ENCODE measurements at regions not wholly inside any gene's neighbourhood (a gene's known extent, or its start where the extent isn't known, plus 50 kb on each side); places are given as distances from the start of the nearest gene placed in this dataset.

DNA sequence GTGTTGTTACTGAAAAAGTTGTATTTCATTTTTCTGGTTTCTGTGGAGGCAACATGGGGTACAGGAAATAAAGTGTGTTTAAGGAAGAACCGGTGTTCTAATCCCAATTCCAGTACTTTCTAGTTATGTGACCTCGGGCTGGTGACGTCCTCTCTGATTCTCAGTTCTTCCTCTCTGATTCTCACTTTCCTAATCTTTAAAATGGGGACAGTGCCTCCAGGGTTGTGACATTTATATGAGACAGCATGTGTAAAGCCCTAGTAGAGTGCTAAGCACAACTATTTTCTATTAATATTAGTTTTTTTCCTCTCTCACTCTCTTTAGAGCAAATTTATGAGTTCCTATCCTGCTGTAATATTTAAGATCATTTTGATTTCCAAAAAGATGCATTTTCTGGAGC lies 50.9 kb upstream of the PTPDC1 start:
- Histone ChIP-seq H3K9me2 (ENCODE audit: insufficient read depth) (no peaks in the 10 kb centered on the region), H3K36me3 (ENCODE audit: control insufficient read depth in 1 of 2, insufficient read depth in 2 of 2, low read length in 2 of 2) (no peaks in the 10 kb centered on the region), H3K4me1 (ENCODE audit: control insufficient read depth in 1 of 2, insufficient read depth in 2 of 2, low read length in 2 of 2) (peaks cover 5 to 22% of the 10 kb centered on the region in 2 experiments; a peak in 3 of 4 replicates), H3K27ac (ENCODE audit: low read depth, low read length) (no peak overlapping the region), H3K9me3 (ENCODE audit: control insufficient read depth in 1 of 2, insufficient read depth in 1 of 2, low read depth in 1 of 2, low read length in 2 of 2) (no peaks in the 10 kb centered on the region), H3K27me3 (ENCODE audit: insufficient read depth, low read length) (no peaks in the 10 kb centered on the region), H3K4me3 (replicated peaks in 1 of 2; ENCODE audit: low read depth in 1 of 2, low read length in 2 of 2) (no peak overlapping the region), H2AFZ (ENCODE audit: low read depth, low read length, poor library complexity, severe bottlenecking) (no peak overlapping the region), H3K4me2 (ENCODE audit: low read length) (no peak overlapping the region), H3K79me2 (ENCODE audit: insufficient read depth, low read length) (no peaks in the 10 kb centered on the region; the same call in 1 of the 2 replicates), H3K9ac (ENCODE audit: low read length) (no peak overlapping the region), H4K20me1 (ENCODE audit: insufficient read depth) (no peaks in the 10 kb centered on the region)
- ChIA-PET RAD21 (ENCODE audit: low non-redundant PET in 1 of 2, low total read pairs in 2 of 2, uncharacterized antibody in 2 of 2, unreplicated experiment in 2 of 2) (no interaction called here), POLR2A (no interaction called here), CTCF (no interaction called here)
- TF ChIP-seq ZFX (IDR thresholded peaks at IDR 0.05): no peak
- no peak for TF ChIP-seq ZNF274 (IDR thresholded peaks at IDR 0.05; ENCODE audit: low read depth, low read length)
- no peak for TF ChIP-seq SIN3A (IDR thresholded peaks at IDR 0.05; ENCODE audit: low read depth)
- no peak for TF ChIP-seq EZH2 (IDR thresholded peaks at IDR 0.05)
- TF ChIP-seq, protein P1, sequence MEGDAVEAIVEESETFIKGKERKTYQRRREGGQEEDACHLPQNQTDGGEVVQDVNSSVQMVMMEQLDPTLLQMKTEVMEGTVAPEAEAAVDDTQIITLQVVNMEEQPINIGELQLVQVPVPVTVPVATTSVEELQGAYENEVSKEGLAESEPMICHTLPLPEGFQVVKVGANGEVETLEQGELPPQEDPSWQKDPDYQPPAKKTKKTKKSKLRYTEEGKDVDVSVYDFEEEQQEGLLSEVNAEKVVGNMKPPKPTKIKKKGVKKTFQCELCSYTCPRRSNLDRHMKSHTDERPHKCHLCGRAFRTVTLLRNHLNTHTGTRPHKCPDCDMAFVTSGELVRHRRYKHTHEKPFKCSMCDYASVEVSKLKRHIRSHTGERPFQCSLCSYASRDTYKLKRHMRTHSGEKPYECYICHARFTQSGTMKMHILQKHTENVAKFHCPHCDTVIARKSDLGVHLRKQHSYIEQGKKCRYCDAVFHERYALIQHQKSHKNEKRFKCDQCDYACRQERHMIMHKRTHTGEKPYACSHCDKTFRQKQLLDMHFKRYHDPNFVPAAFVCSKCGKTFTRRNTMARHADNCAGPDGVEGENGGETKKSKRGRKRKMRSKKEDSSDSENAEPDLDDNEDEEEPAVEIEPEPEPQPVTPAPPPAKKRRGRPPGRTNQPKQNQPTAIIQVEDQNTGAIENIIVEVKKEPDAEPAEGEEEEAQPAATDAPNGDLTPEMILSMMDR (IDR thresholded peaks at IDR 0.05 in 2 of 3, conservative IDR thresholded peaks at IDR 0.05 in 1 of 3; ENCODE audit: borderline replicate concordance in 1 of 3, insufficient read depth in 1 of 3, low read depth in 2 of 3, low read length in 2 of 3): no peak
- TF ChIP-seq TCF7L2 (IDR thresholded peaks at IDR 0.05; ENCODE audit: borderline replicate concordance, extremely low read depth, insufficient read depth, insufficient read length): no peak
- TF ChIP-seq, protein P2, sequence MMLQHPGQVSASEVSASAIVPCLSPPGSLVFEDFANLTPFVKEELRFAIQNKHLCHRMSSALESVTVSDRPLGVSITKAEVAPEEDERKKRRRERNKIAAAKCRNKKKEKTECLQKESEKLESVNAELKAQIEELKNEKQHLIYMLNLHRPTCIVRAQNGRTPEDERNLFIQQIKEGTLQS (IDR thresholded peaks at IDR 0.05): no peak
- no peak for TF ChIP-seq JUND (IDR thresholded peaks at IDR 0.05)
- no peak for TF ChIP-seq EZH2phosphoT487 (IDR thresholded peaks at IDR 0.05; ENCODE audit: borderline replicate concordance)
- TF ChIP-seq ELF1 (IDR thresholded peaks at IDR 0.05; ENCODE audit: borderline replicate concordance, low read depth): no peak
- no peak for TF ChIP-seq CBX3 (IDR thresholded peaks at IDR 0.05; ENCODE audit: low read depth)
- no peak for TF ChIP-seq FOSL1 (IDR thresholded peaks at IDR 0.05; ENCODE audit: low read depth)
- TF ChIP-seq, protein P3, sequence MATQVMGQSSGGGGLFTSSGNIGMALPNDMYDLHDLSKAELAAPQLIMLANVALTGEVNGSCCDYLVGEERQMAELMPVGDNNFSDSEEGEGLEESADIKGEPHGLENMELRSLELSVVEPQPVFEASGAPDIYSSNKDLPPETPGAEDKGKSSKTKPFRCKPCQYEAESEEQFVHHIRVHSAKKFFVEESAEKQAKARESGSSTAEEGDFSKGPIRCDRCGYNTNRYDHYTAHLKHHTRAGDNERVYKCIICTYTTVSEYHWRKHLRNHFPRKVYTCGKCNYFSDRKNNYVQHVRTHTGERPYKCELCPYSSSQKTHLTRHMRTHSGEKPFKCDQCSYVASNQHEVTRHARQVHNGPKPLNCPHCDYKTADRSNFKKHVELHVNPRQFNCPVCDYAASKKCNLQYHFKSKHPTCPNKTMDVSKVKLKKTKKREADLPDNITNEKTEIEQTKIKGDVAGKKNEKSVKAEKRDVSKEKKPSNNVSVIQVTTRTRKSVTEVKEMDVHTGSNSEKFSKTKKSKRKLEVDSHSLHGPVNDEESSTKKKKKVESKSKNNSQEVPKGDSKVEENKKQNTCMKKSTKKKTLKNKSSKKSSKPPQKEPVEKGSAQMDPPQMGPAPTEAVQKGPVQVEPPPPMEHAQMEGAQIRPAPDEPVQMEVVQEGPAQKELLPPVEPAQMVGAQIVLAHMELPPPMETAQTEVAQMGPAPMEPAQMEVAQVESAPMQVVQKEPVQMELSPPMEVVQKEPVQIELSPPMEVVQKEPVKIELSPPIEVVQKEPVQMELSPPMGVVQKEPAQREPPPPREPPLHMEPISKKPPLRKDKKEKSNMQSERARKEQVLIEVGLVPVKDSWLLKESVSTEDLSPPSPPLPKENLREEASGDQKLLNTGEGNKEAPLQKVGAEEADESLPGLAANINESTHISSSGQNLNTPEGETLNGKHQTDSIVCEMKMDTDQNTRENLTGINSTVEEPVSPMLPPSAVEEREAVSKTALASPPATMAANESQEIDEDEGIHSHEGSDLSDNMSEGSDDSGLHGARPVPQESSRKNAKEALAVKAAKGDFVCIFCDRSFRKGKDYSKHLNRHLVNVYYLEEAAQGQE (IDR thresholded peaks at IDR 0.05; ENCODE audit: low read depth): no peak
- no peak for TF ChIP-seq SP1 (IDR thresholded peaks at IDR 0.05; ENCODE audit: low read depth)
- TF ChIP-seq POLR2A (IDR thresholded peaks at IDR 0.05; ENCODE audit: borderline replicate concordance, extremely low read depth, insufficient read depth, insufficient read length): no peak
- TF ChIP-seq CEBPB (IDR thresholded peaks at IDR 0.05; ENCODE audit: low read depth): no peak
- no peak for TF ChIP-seq EGR1 (IDR thresholded peaks at IDR 0.05; ENCODE audit: low read depth)
- TF ChIP-seq, protein P4, sequence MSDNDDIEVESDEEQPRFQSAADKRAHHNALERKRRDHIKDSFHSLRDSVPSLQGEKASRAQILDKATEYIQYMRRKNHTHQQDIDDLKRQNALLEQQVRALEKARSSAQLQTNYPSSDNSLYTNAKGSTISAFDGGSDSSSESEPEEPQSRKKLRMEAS (IDR thresholded peaks at IDR 0.05): no peak
- TF ChIP-seq, protein P5, sequence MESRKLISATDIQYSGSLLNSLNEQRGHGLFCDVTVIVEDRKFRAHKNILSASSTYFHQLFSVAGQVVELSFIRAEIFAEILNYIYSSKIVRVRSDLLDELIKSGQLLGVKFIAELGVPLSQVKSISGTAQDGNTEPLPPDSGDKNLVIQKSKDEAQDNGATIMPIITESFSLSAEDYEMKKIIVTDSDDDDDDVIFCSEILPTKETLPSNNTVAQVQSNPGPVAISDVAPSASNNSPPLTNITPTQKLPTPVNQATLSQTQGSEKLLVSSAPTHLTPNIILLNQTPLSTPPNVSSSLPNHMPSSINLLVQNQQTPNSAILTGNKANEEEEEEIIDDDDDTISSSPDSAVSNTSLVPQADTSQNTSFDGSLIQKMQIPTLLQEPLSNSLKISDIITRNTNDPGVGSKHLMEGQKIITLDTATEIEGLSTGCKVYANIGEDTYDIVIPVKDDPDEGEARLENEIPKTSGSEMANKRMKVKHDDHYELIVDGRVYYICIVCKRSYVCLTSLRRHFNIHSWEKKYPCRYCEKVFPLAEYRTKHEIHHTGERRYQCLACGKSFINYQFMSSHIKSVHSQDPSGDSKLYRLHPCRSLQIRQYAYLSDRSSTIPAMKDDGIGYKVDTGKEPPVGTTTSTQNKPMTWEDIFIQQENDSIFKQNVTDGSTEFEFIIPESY (IDR thresholded peaks at IDR 0.05; ENCODE audit: extremely low read depth, insufficient replicate concordance, low read length): no peak
- TF ChIP-seq RAD21 (IDR thresholded peaks at IDR 0.05; ENCODE audit: low read depth): no peak
- no TSS peak for BruUV-seq (replicated peaks)
- no peak for DNase-seq (ENCODE audit: low read depth, low spot score)
- ATAC-seq: no peak
- intact Hi-C loops (cut with micrococcal nuclease): no loop called here
